IPS-NIHi7 (cell line): ENCODE measurements at regions not wholly inside any gene's neighbourhood (a gene's known extent, or its start where the extent isn't known, plus 50 kb on each side); places are given as distances from the start of the nearest gene placed in this dataset.

ENCODE experiments used
- DNase-seq: peaks from one replicate; pipeline ENCODE4 v3.0.0; 2012; ENCODE audit warnings: mixed read lengths; ENCODE audit errors: extremely low spot score

DNA sequence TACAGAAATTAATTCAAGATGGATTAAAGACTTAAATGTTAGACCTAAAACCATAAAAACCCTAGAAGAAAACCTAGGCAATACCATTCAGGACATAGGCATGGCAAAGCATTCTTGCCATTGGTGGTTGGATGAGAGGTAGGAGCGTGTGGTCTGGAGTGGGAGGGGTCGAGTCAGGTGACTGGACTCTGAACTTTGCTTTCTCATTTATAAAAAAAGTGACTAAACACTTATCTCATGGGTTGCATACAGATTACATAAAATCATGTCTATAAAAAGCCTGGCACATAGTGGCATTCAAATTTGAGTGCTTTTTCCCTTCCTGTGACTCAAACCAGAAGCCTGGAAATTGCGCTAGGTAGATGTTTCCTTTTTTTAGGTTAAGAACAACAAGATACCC is 159.7 kb upstream of the SHISA6 start:
- DNase-seq = no peak

DNA sequence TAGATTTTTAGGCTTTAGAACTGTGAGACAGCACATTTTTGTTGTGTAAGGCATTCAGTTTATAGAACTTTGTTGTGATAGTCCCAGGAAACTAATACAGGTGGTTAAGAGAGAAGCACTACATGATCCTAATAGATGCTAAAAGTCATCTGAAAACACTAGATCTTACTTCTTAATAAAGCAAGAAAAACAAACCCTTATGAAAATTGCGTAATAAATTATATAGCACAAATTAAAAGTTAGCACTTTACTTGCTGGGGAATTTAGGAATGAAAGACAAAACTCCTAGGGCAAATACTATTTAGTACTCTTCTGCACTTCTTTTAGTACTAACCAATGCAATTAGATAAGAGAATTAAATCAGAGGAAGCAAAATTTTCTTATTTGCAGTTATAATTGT is 163.3 kb upstream of the SHISA6 start:
- no peak for DNase-seq

DNA sequence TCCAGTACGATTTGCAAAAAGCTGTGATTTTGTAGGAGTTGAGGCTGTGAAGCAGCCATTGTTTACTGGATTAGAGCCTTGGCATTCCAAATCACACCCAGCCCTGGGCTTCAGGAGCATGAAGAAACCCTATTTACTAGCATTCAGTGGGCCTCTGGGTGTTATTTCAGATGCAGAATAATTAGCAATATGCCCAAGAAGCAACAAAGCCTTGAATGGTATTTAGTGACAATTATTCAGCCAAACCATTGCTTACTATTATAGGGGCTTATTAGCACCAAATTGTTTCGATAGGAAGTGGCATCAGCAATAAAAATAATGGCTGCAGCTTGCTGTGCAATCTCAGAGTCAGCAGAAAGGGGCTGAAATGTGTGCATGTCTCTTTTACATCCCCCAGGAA is 166.6 kb upstream of the SHISA6 start:
- no peak for DNase-seq

DNA sequence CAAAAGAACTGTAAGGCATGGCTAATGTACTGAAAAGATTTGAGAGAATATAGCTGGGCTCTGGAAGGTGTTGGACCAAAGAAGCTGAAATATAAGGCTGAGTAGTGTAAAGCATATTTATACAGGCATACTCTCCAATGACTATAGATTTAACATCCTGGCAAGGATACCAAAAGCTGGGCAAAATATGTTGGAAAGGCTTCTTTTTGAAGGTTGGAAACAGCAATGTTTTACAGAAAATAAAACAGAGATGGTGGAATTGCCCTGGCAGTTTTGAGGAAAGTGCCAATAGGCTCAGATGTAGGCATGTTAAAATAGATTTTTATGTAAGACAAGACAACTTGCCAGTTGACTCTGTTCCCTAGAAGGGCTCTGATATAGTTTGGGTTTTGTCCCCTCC is 184.1 kb upstream of the SHISA6 start:
- DNase-seq = no peak

DNA sequence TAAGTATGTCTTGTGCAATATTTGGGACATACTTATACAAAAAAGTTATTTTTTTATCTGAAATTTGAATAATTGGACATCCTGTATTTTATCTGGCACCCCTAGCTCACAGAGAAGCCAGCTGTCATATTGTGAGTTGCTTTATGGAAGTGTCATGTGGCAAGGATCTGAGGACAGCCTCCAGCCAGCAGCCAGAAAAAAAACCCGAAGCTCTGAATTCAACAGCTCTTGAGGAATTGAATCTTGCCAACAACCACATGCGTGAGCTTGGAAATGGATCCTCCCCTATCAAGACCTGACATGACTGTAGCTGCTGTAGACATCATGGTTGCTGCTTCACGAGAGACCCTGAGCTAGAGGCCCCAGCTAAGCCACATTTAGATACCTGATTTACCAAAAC is 187.2 kb upstream of the SHISA6 start:
- DNase-seq = no peak

DNA sequence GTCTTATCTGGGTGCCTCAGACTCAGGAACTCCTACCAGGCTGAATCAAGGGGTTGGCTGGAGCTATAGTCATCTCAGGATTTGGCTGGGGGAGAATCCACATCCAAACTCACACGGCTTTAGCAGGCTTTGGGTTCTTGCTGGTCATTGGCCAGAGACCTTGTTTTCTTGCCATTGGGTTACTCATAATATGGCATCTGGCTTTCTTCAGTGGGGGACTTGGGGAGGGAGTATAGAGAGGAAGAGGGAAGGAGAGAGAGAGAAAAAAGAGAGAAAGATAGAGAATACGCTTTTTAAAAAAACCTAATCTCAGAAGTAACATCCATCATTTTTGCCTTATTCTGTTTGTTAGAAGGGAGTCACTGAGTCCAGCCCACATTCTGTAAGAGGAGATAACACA is 191.5 kb upstream of the SHISA6 start:
- DNase-seq = no peak

DNA sequence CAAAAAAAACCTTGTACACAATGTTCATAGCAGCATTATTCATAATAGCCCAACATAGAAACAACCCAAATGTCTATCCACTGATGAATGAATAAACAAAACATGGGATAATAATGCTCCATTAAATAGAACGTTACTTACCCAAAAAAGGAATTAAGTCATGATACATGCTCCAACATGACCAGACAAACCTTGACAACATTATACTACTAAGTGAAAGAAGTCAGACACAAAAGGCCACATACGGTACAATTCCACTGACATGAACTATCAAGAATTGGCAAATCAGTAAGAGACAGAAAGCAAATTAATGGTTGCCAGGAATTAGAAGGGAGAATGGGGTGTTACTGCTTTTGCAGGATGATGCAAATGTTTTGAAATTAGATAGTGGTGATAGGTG is 193.8 kb upstream of the SHISA6 start:
- DNase-seq = no peak

DNA sequence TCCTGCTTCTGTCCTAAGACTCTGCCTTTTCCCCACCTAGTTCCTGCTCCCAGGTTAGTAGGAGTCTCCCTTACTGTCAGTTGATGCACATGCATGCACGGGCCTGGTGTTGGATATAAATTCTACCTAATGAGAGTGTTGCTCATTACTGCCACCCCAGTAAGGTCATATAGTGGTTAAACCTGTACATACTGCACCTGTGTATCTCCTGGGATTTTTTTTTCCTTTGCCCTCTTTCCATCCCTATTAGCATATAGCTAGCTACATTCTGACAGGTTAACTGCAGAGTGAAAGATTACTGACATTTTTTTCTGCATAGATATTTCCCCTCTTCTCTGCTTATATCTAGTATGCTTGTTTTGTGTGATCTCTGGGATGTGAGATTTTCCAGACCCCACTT is 201.5 kb upstream of the PIRT start:
- DNase-seq = no peak

DNA sequence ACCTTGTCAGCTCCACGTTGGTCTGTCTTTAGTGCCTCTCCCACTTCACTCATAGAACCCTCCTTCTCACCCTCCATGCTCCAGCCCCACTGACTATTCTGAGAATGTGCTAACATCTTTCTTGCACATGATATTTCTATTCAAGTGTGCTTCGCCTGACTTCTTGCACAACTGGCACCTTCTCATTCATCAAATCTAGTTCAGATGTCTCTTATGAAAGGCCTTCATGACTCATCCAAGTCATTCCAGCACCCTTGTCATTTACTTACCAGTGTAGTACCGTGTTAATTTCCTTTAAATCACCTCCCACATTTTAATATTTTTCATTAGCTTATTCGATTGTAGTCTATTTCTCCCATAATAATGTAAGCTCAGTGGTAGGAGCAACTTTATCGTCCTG is 197.8 kb upstream of the PIRT start:
- no peak for DNase-seq

DNA sequence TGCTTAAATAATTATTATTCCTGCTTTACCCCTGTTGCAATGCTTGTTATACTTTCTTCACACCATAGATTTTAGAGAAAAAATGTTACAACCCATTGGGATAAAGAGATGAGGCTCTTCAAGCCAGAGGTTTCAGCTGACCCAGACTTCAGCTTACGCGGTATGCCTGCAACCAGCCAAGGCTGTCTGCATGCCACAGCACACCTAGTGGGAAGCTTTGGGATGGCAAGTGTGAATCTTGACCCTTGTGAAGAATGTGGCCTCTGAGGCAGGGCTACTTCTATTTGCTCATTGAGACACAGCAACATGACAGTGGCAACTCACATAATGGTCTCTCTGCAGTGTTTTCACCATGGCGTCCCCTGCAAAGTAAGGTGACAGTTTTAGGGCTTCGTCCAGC is 193.9 kb upstream of the PIRT start:
- DNase-seq = peak; percentile 86

DNA sequence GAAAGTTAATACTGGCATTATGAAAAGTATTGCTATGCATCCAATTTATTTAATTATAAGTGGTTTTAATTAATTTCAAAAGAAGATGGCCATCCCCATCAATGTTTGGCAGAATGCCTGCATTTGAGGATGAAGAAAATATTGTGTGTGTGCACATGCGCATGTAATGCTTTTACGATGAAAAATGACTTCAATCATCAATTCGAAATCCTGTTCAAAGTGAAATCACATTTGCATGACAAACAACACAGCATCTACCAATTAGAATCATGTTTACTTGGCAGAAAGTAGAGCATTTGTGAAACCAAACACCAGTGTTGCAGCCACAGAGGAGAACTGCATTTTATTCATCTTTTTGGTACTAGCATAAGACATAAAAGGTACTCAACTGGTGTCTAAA is 191.9 kb upstream of the PIRT start:
- no peak for DNase-seq

DNA sequence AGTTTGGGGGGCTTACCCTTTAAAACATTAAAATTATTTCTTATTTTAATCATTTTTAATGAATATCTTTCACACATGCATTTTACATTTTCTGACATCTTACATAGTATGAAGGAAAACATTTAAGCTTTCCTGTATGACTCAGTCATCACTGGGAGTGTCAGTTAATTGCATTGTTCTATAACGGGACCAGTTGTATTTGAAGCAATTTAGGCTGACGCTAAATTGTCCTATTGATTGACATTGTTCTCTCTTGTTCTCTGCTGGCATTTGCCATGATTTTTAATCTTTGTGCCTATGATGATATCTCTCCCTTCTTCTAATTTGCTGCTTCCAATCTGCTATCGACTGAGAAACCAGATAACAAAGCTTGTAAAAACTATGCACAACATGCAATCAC is 190.5 kb upstream of the PIRT start:
- DNase-seq = no peak

DNA sequence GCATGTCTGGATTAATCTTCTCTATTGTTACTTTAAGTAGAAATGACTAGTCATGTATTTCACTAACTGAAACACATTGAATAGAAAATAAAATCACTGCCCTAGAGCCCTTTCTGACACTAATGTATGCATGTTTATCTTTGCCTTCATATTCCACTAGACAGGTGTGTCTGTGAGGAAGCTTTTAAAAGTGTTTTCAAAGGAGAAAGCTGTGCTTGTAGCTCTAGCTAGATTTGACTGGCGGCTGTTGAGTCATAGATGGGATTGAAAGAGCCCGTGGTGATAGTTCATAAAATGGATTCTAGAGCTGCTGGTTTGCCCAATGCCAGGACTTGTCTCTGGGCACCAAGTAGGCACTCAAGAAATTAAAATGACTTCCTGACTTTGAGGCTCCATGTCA is 189.0 kb upstream of the PIRT start:
- DNase-seq = no peak

DNA sequence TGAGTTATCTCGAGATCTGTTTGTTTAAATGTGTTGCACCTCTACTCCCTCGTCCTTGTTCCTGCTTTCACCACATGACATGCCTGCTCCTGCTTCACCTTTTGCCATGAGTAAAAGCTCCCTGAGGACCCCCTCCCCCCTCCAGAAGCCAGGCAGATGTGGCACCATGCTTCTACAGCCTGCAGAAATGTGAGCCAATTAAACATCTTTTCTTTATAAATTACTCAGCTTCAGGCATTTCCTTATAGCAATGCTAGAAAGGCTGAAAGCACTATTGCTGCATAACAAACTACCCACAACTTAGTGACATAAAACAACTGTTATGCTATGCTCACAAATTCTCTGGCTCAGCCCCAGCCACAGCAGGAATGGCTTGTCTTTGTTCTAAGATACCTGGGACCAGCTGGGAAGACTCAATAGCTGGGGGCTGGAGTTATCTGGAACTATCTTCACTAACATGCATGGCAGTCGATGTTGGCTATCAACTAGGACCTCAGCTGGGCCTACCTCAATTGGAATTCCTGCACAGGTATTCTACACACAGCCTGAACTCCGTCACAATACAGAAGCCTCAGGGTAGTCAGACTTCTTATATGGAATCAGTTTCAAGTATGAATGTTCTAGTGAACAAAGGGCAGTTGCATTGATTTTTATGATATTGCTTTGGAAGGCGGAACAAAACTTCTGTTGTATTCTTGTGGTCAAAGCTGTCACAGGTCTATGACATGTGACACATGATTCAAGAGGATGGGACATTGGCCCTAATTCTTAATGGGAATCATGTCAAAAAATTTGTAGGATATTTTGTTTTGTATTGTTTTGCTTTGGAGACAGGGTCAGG is 186.0 kb upstream of the PIRT start:
- no peak for DNase-seq

DNA sequence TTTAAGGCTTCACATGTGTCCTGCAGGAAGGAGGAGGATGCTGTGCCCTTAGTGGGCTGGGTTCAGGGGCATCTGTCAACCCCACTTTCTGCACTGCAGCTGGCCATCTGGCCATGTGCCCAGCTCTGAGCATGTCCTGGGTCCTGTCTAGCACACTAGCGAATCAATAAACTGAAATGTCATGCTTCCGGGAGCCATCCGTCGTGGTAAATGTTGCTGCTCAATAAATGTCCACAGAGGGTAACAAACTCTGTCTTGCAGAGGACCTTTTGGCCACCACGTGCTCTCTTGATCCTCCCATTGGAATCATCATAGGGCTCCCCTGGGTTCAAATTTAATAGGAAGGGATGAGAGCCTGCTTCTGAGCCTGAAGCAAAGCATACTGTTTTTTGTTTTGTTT is 168.6 kb upstream of the PIRT start:
- DNase-seq = no peak

DNA sequence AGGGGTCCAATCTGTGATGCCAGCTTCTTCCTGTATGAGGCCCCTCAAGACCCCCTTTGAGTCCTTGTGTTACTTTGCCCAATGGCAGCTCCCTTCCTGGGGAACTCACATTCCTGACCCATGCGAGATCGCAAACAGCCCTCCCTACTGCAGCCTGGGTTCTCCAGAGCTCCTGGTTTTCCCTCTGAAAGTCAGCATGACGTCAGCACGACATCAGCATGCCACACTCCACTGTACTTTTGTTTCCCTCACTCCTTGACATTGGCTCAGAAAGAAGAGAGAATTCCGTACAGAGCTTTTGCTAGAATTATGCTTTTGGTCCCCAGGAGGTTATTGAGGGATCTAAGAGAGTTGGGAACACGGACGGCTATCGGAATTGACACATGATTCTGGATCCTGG is 168.1 kb upstream of the PIRT start:
- no peak for DNase-seq

DNA sequence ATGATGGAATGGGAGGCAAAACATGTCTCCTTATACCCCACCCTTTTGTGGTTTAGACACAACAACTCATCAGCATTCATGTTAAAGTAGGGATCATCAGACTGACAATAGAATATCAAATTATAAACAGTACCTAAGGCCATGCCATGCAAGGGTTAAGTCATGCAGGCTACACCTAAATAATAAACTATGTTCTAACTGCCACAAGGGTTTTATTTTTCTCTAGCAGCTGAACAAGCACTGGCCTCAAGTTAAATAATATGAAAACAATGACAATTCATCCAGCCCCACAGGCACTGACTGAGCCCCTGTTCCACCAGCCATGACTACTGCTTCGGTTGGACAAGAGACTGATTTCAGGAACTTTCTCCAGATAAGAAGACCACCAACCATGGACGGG is 164.5 kb upstream of the PIRT start:
- no peak for DNase-seq

DNA sequence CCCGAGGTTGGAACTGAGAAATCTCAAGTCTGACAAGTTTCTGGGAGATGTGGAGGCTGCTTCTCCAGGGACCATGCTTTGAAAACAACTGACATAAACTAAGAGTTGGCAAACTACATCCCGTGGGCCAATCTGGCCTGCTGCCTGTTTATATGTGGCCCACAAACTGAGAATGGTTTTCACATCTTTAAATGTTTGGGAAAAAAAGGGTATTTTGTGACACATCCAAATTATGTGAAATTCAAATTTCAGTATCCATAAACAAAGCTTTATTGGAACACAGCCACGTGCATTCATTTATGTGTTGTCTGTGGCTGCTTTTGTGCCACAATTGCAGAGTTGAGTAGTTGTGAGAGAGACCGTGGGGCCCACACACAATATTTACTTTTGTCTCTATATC is 163.8 kb upstream of the PIRT start:
- no peak for DNase-seq

DNA sequence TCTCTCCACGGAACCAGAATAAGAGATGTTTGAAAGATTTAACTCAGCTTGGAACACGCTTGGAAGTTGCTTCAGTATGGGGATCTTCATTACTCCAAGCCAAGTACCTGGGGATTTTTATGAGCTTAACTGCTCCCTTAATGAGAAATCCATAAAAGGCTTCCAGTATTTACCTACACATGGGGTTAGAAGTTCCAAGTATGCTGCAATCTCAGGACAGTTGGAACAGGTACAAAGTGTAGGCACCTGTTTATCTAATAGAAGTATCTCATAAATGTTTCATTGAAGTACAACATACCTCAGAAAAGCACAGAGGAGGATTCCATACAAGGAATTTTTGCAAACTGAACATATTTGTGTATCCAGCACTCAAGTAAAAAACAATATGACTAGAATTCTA is 161.6 kb upstream of the PIRT start:
- DNase-seq = no peak

DNA sequence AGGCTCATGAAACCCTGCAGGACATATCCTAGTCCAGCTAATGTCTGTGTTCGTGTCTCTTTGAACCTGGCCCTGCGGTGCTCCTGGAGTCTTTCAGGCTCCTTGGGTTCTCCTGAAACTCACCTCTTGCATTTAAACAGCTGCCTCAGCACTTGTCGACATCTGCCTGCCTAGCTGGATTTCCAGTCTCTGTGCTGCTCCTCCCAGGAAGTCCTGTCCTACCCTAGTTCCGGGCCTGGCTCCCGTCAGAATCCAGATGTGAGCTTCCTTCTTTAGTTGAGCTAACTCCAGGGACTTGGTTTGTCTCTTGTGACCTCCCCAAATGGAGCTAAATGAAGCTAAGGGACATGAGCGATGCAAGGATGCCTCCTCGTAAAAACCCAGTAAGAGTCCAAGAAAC is 155.2 kb upstream of the PIRT start:
- DNase-seq = no peak

DNA sequence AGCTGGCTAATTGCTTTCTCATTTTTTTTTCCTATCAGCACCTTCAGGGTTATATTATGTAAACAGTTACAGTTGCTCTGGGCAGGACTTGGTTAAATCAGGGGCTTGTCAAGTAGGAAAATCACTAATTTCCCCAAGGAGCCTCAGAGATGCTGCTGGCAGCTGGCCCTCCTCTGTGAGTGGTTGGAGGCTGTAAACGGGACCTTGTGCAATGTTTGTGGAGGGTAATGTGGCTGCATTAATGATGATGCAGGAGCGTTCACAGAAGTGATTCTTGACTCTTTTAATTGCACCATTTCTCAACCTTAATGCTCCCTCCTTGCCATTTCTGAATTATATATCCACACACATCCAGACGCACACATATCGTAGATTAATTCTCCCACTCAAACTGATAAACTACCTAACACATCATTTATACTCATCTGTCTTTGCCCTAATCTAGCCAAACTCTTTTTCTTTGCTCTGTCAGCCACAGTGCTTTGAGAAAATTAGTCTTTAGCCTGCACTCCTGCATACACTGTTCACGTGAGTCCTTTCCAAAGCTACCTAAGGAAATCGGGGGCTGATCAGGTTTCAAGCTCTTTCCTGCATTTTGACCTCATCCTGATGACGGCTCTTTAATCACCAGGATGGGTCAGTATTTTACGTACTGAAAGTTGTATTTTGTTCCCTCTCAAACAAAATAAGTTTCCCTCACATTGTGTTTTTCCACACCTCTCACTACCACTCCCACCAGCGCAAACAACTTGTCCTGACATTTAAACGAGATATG is 154.4 kb upstream of the PIRT start:
- no peak for DNase-seq

DNA sequence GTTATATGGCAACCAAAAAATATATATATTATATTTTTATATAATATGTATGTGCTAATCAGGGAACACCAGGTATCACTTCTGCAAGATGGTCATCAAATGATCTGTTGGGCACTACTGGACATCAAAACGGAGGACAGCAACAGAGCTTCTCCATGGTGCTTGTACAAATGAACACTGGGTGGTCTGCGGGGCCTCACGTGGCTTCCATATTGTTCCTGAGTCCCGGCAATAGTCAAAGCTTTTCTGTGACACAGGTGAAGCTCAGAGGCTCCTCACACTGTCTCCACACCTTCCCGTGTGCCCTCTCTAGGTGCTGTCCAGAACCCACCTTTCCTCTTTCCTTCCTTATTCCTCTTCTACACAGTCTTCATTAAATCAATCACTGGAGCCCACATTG is 149.9 kb upstream of the PIRT start:
- DNase-seq = no peak

DNA sequence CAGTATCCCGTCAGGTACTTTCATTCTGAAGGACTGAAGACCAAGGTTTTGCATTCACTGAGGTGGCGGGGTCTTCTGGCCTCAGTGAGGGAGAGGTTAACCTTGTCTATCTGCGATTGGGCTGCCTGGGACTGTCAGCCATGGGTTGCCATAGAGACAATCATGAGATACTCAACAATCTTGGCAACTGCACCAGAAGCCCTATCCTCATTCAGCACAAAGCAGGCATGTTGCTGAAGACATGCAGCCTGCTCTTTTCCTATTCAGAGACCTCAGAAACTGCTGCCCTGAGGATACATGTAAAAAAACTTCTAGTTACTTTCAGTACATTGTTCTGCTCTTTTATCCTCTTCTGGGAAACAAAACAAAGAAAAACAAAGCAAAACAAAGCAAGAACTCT is 146.3 kb upstream of the PIRT start:
- no peak for DNase-seq

DNA sequence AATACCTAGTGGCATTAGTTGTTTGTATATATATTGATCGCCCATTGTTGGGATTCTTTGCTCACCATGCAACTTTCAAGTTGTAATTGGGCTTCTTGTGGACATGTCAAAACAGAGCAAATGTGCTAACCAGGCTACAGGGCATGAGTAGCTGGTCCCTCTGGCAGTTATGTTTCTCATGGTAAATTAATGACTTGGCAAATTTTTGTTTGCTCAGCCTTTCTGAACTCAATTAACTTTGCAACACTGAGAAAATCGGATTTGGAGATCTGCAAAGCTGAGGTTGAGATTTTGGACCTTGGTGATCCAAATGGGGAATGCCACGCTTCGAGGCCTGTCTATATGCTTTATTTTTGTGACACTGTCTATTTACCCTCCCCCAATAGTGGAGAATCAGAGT is 138.5 kb upstream of the PIRT start:
- DNase-seq = no peak
